Umbilical cord (tissue), 1 donor: ENCODE measurements at regions not wholly inside any gene's neighbourhood (a gene's known extent, or its start where the extent isn't known, plus 50 kb on each side); places are given as distances from the start of the nearest gene placed in this dataset.
A peak's percentile ranks its signal among the peaks of the same experiment; 100 is the strongest.
"Not testable (repeated sequence)": the region's sequence is repeated elsewhere in the genome, so short reads cannot be mapped to it uniquely, and the experiment has no call there.

ENCODE experiments used
- DNase-seq: peaks from one replicate; pipeline ENCODE4 v3.0.0-alpha.2; 2015; ENCODE audit warnings: low spot score

DNA sequence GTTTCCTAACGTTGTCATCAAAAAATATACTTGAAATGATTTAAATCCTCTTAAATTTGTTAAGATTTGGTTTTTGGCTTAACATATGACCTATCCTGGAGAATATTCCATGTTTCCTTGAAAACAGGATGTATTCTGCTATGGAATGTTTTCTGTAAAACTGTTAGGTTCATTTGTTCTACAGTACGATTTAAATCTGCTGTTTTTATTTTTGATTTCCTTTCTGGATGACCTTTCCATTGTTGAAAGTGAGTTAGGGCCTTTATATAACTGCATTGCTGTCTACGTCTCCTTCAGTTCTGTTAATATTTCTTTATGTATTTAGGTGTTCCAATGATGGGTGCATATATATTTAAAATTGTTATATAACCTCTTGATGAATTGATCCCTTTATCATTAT lies 465.3 kb upstream of the ALCAM start:
- no peak for DNase-seq

GRCh38 chr3:104903064-104903463 lies 463.6 kb upstream of the ALCAM start:
- DNase-seq, result no peak

- DNase-seq, result no peak
Measured at GRCh38 chr3:104906001-104906639, 460.6 kb upstream of the ALCAM start.

- DNase-seq, result no peak
Measured at GRCh38 chr3:104907507-104907906, 459.2 kb upstream of the ALCAM start.

- no peak for DNase-seq
Measured at GRCh38 chr3:104908761-104909160, 457.9 kb upstream of the ALCAM start.

- DNase-seq, result peak; percentile 24
Measured at GRCh38 chr3:104909198-104909597, 457.5 kb upstream of the ALCAM start.

GRCh38 chr3:104909721-104910120 lies 457.0 kb upstream of the ALCAM start:
- DNase-seq, result no peak

DNA sequence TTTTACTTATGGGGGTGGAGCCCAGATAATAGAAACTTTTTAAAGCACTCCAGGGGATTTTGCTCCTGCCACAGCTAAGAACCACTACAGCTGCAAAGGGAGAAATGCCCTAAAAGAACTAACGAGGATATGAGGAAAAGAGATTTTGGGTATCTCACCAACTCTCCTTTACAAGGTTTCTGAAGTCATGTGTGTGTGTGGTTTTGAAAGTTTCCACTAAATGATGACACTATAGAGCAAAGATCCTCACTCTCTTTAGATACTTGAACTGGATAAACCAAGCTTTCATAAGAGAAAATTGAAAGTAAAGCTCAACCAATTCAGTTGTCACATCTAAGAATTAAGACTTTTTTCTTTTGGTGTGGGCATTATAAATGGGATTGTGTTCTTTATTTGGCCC lies 455.3 kb upstream of the ALCAM start:
- DNase-seq, result peak; percentile 22

- DNase-seq, result peak; percentile 64
Measured at GRCh38 chr3:104916971-104917370, 449.7 kb upstream of the ALCAM start.

GRCh38 chr3:104920512-104920911 lies 446.2 kb upstream of the ALCAM start:
- no peak for DNase-seq

GRCh38 chr3:104933972-104934371 lies 432.7 kb upstream of the ALCAM start:
- no peak for DNase-seq

DNA sequence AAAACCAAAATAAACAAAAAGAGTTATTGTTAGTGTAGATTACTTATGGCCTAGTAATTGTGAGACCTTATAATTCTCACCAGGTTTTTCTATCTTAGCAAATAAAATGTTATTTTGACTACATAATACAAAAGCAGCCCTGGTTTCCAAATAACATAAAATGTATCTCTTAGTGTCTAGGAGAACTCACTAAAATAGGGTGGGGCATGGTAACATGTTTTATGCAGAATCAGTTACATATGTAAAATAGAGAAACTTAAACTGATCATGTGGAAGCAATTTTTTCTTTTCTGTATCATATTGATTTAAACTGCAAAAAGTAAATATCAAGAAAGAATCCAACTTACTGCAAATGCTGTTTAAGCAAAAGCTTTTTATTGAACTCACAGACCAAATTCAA lies 431.1 kb upstream of the ALCAM start:
- no peak for DNase-seq

DNA sequence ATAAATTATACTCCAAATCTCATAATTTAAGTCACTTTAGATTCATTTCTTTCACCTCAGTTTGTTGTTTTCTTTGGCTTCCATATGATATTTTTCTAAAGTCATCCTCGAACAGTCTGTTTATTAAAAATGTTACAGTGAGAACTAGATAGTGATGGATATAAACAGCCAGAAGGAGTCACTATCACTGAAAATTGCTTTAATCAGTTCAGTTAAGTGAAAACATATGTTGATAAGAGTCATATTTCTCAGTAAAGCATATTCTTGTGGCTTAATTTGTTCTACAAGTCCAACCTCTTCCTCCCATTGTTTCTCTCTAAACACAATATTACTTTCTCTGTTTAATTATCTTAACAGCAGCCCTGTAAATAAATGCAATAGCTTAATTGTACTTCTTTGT lies 427.5 kb upstream of the ALCAM start:
- no peak for DNase-seq

GRCh38 chr3:104941785-104942184 lies 424.9 kb upstream of the ALCAM start:
- no peak for DNase-seq

- no peak for DNase-seq
Measured at GRCh38 chr3:104943974-104944373, 422.7 kb upstream of the ALCAM start.

GRCh38 chr3:104947943-104948342 lies 418.8 kb upstream of the ALCAM start:
- no peak for DNase-seq

DNA sequence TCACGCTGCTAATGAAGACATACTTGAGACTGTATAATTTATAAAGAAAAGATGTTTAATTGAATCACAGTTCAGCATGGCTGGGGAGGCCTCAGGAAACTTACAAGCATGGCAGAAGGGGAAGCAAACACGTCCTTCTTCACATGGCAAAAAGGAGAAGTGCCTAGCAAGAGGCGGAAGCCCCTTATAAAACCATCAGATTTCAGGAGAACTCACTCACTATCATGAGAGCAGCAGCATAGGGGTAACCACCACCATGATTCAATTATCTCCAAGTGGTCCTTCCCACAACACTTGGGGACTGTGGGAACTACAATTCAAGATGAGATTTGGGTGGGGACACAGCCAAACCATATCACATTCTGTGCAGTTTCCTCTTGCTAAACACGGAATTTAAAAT lies 416.9 kb upstream of the ALCAM start:
- DNase-seq, result not testable (repeated sequence)

DNA sequence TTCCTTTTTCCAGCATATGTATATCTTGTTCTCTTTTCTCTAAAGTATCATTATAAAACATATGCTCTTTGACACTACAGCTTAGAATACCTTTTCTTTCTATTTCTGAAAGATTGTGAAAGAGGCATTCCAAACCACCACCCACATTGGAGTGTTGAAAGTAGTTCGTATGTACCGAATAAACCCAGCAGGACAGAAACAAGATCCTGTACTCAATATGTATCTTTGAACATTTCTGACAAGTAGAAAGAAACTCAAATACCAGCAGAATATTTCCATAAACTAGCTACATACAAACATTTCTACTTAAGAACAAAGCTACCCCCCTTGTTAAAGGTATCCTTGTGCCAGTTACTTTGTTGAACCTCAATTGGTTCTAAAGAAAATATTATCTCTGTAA lies 415.3 kb upstream of the ALCAM start:
- no peak for DNase-seq

DNA sequence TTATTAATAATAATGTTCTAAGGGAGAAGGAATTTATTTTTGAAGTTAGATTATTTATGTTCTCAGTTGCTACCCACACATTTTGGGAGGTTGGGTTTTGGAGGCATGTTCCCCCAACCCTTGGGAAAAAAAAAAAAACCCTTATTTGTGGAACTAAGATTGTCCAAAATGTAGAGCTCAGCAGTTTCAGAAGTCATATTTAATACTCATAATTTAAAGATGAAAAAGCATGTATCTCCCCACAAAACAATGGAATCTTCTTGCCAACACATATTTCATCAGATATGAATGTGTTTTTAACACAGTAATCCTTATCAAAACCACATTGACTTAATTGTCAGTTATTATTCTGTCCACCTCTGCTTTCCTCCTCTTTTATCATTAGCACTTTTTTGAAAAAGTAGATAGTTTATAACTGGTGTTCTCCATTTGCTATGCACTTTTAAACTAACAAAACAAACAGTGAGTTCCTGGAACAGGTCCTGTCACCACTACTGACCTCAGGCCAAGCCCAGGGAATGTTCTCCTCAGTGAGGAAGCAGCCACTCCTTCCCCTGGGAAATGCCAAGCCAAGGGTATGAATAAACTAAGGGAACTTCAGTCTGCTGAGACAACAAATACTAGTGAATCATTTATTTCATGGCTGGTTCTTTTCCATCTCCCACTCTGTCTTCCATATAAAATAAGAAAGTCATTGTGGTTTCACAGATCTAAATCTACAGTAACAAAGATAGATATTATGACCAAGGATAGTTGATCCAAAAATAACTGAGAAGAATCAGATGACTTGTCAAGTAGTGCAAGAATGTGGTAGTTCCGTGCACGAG lies 414.4 kb upstream of the ALCAM start:
- DNase-seq, result peak; percentile 5

GRCh38 chr3:104956620-104957345 lies 409.9 kb upstream of the ALCAM start:
- DNase-seq, result no peak

- no peak for DNase-seq
Measured at GRCh38 chr3:104960579-104960978, 406.1 kb upstream of the ALCAM start.

- DNase-seq, result peak; percentile 69
Measured at GRCh38 chr3:104961851-104962250, 404.9 kb upstream of the ALCAM start.

- DNase-seq, result no peak
Measured at GRCh38 chr3:104974316-104974715, 392.4 kb upstream of the ALCAM start.
